Activated naive CD8-positive, alpha-beta T cell treated with anti-CD3 and anti-CD28 coated beads, Interleukin-2, amount 50 U/mL, for 24 hours (primary cell): ENCODE measurements at regions not wholly inside any gene's neighbourhood (a gene's known extent, or its start where the extent isn't known, plus 50 kb on each side); places are given as distances from the start of the nearest gene placed in this dataset.
A peak's percentile ranks its signal among the peaks of the same experiment; 100 is the strongest.

Experiments
- ATAC-seq: fragments of 150-1000 bp; cut with Tn5 transposase; one replicate; pipeline ENCODE4 v1.10.0; 2021
- DNase-seq: peaks from one replicate; pipeline ENCODE4 v3.0.0; 2021
- H3K27ac Mint-ChIP-seq: one replicate; pipeline ENCODE4 v1.8.0; 2021; ENCODE audit warnings: mild to moderate bottlenecking, mixed read lengths
- H3K27me3 Mint-ChIP-seq: one replicate; pipeline ENCODE4 v1.8.0; 2021; ENCODE audit warnings: mixed read lengths
- H3K36me3 Mint-ChIP-seq: one replicate; pipeline ENCODE4 v1.8.0; 2021; ENCODE audit warnings: low read depth, mixed read lengths
- H3K4me1 Mint-ChIP-seq: one replicate; pipeline ENCODE4 v1.8.0; 2021; ENCODE audit warnings: mixed read lengths
- H3K4me3 Mint-ChIP-seq: one replicate; pipeline ENCODE4 v1.8.0; 2021; ENCODE audit warnings: mild to moderate bottlenecking, moderate library complexity, mixed read lengths
- H3K9me3 Mint-ChIP-seq: one replicate; pipeline ENCODE4 v1.8.0; 2021; ENCODE audit warnings: mixed read lengths

GRCh38 chr3:194758716-194759115, 73.0 kb downstream of the FAM43A start:
- no peak for DNase-seq
- Mint-ChIP-seq H3K4me3 (no peak overlapping the region), H3K36me3 (no peaks in the 10 kb centered on the region), H3K27ac (no peak overlapping the region), H3K27me3 (peaks cover 10% of the 10 kb centered on the region), H3K9me3 (no peaks in the 10 kb centered on the region), H3K4me1 (no peaks in the 10 kb centered on the region)
- no peak for ATAC-seq

GRCh38 chr3:194760494-194761137, 74.9 kb downstream of the FAM43A start:
- DNase-seq (no peak), ATAC-seq (no peak)
- H3K27me3 Mint-ChIP-seq = peaks cover 10% of the 10 kb centered on the region
- no peaks in the 10 kb centered on the region for H3K9me3 Mint-ChIP-seq
- H3K27ac Mint-ChIP-seq = no peak overlapping the region
- H3K4me3 Mint-ChIP-seq = no peak overlapping the region
- no peaks in the 10 kb centered on the region for H3K36me3 Mint-ChIP-seq
- no peaks in the 10 kb centered on the region for H3K4me1 Mint-ChIP-seq

GRCh38 chr3:194761384-194761783, 75.7 kb downstream of the FAM43A start:
- no peak for ATAC-seq
- Mint-ChIP-seq H3K4me3 (no peak overlapping the region), H3K9me3 (no peaks in the 10 kb centered on the region), H3K27ac (no peak overlapping the region), H3K4me1 (no peaks in the 10 kb centered on the region), H3K27me3 (peaks cover 10% of the 10 kb centered on the region), H3K36me3 (no peaks in the 10 kb centered on the region)
- DNase-seq = no peak

- no peaks in the 10 kb centered on the region for H3K27me3 Mint-ChIP-seq
- H3K4me3 Mint-ChIP-seq = no peak overlapping the region
- DNase-seq (no peak), ATAC-seq (no peak)
- peaks cover 26% of the 10 kb centered on the region for H3K4me1 Mint-ChIP-seq
- no peaks in the 10 kb centered on the region for H3K36me3 Mint-ChIP-seq
- H3K9me3 Mint-ChIP-seq = no peaks in the 10 kb centered on the region
- H3K27ac Mint-ChIP-seq = no peak overlapping the region
Observed at GRCh38 chr3:194766845-194767244, 81.2 kb downstream of the FAM43A start.

- DNase-seq = no peak
- no peaks in the 10 kb centered on the region for H3K27me3 Mint-ChIP-seq
- peak overlapping the region; percentile 63 for H3K27ac Mint-ChIP-seq
- no peak overlapping the region for H3K4me3 Mint-ChIP-seq
- no peaks in the 10 kb centered on the region for H3K9me3 Mint-ChIP-seq
- ATAC-seq = no peak
- peaks cover 26% of the 10 kb centered on the region for H3K4me1 Mint-ChIP-seq
- no peaks in the 10 kb centered on the region for H3K36me3 Mint-ChIP-seq
Observed at GRCh38 chr3:194767446-194768207, 81.9 kb downstream of the FAM43A start.

GRCh38 chr3:194768586-194768985, 82.9 kb downstream of the FAM43A start:
- no peaks in the 10 kb centered on the region for H3K36me3 Mint-ChIP-seq
- DNase-seq (peak; percentile 8), ATAC-seq (no peak)
- H3K27me3 Mint-ChIP-seq = no peaks in the 10 kb centered on the region
- H3K4me1 Mint-ChIP-seq = peaks cover 26% of the 10 kb centered on the region
- H3K4me3 Mint-ChIP-seq = peak overlapping the region; percentile 43
- H3K9me3 Mint-ChIP-seq = no peaks in the 10 kb centered on the region
- H3K27ac Mint-ChIP-seq = peak overlapping the region; percentile 66

- no peaks in the 10 kb centered on the region for H3K36me3 Mint-ChIP-seq
- no peaks in the 10 kb centered on the region for H3K9me3 Mint-ChIP-seq
- ATAC-seq = peak; percentile 96
- H3K27me3 Mint-ChIP-seq = no peaks in the 10 kb centered on the region
- peaks cover 26% of the 10 kb centered on the region for H3K4me1 Mint-ChIP-seq
- DNase-seq = peak; percentile 80
- H3K27ac Mint-ChIP-seq = peak overlapping the region; percentile 68
- peak overlapping the region; percentile 74 for H3K4me3 Mint-ChIP-seq
Observed at GRCh38 chr3:194769020-194769643, 83.4 kb downstream of the FAM43A start.

GRCh38 chr3:194772241-194773000, 86.7 kb downstream of the FAM43A start:
- H3K27me3 Mint-ChIP-seq = peaks cover 10% of the 10 kb centered on the region
- no peaks in the 10 kb centered on the region for H3K9me3 Mint-ChIP-seq
- H3K36me3 Mint-ChIP-seq = no peaks in the 10 kb centered on the region
- no peak for ATAC-seq
- no peak overlapping the region for H3K4me3 Mint-ChIP-seq
- DNase-seq = no peak
- peaks cover 20% of the 10 kb centered on the region for H3K4me1 Mint-ChIP-seq
- H3K27ac Mint-ChIP-seq = no peak overlapping the region

- no peak for DNase-seq
- no peak overlapping the region for H3K27ac Mint-ChIP-seq
Observed at GRCh38 chr3:194773216-194773615, 87.5 kb downstream of the FAM43A start.

GRCh38 chr3:194773771-194774455, 88.2 kb downstream of the FAM43A start:
- Mint-ChIP-seq H3K4me1 (peaks cover 10% of the 10 kb centered on the region), H3K36me3 (no peaks in the 10 kb centered on the region), H3K27me3 (peaks cover 10% of the 10 kb centered on the region), H3K4me3 (no peak overlapping the region), H3K9me3 (no peaks in the 10 kb centered on the region), H3K27ac (no peak overlapping the region)
- ATAC-seq (no peak), DNase-seq (no peak)

More at GRCh38 chr3:194773216-194773615, 87.5 kb downstream of the FAM43A start:
- H3K4me1 Mint-ChIP-seq = peaks cover 17% of the 10 kb centered on the region
- ATAC-seq = no peak
- H3K27me3 Mint-ChIP-seq = peaks cover 10% of the 10 kb centered on the region
- no peaks in the 10 kb centered on the region for H3K9me3 Mint-ChIP-seq
- no peak overlapping the region for H3K4me3 Mint-ChIP-seq
- no peaks in the 10 kb centered on the region for H3K36me3 Mint-ChIP-seq

- Mint-ChIP-seq H3K4me1 (no peaks in the 10 kb centered on the region), H3K4me3 (no peak overlapping the region), H3K9me3 (no peaks in the 10 kb centered on the region), H3K27me3 (peaks cover 15% of the 10 kb centered on the region), H3K36me3 (no peaks in the 10 kb centered on the region), H3K27ac (no peak overlapping the region)
- DNase-seq (no peak), ATAC-seq (no peak)
Observed at GRCh38 chr3:194775266-194775665, 89.6 kb downstream of the FAM43A start.

- H3K36me3 Mint-ChIP-seq = no peaks in the 10 kb centered on the region
- H3K4me1 Mint-ChIP-seq = no peaks in the 10 kb centered on the region
- peaks cover 15% of the 10 kb centered on the region for H3K27me3 Mint-ChIP-seq
- no peak for DNase-seq
- H3K27ac Mint-ChIP-seq = no peak overlapping the region
- no peaks in the 10 kb centered on the region for H3K9me3 Mint-ChIP-seq
- ATAC-seq = no peak
- no peak overlapping the region for H3K4me3 Mint-ChIP-seq
Observed at GRCh38 chr3:194775731-194776130, 90.0 kb downstream of the FAM43A start.

- H3K4me3 Mint-ChIP-seq = no peak overlapping the region
- no peak overlapping the region for H3K27ac Mint-ChIP-seq
- peaks cover 17% of the 10 kb centered on the region for H3K27me3 Mint-ChIP-seq
- no peaks in the 10 kb centered on the region for H3K36me3 Mint-ChIP-seq
- no peaks in the 10 kb centered on the region for H3K9me3 Mint-ChIP-seq
- ATAC-seq (no peak), DNase-seq (no peak)
- no peaks in the 10 kb centered on the region for H3K4me1 Mint-ChIP-seq
Observed at GRCh38 chr3:194777729-194778128, 92.0 kb downstream of the FAM43A start.

- no peak for ATAC-seq
- peaks cover 19% of the 10 kb centered on the region for H3K27me3 Mint-ChIP-seq
- no peaks in the 10 kb centered on the region for H3K36me3 Mint-ChIP-seq
- H3K4me1 Mint-ChIP-seq = no peaks in the 10 kb centered on the region
- H3K9me3 Mint-ChIP-seq = no peaks in the 10 kb centered on the region
- H3K4me3 Mint-ChIP-seq = no peak overlapping the region
- DNase-seq = no peak
- H3K27ac Mint-ChIP-seq = no peak overlapping the region
Observed at GRCh38 chr3:194779729-194780224, 94.1 kb downstream of the FAM43A start.
